HL-60 (cell line): ENCODE measurements at regions not wholly inside any gene's neighbourhood (a gene's known extent, or its start where the extent isn't known, plus 50 kb on each side); places are given as distances from the start of the nearest gene placed in this dataset.

Experiments
- DNase-seq, 2 experiments: peaks; one replicate each; pipeline ENCODE4 v3.0.0-alpha.2; 2010 to 2020; ENCODE audit warnings: low read depth in 1 of 2, low spot score in 1 of 2
- H3K27ac ChIP-seq: fragments of 250-450 bp; sonication (Bioruptor Pico); replicated peaks from 2 replicates; pipeline ENCODE4 v1.5.1; 2020; ENCODE audit warnings: mild to moderate bottlenecking, moderate library complexity
- H3K27me3 ChIP-seq: fragments of 250-450 bp; sonication (Bioruptor Pico); 2 replicates; pipeline ENCODE4 v1.5.1; 2021; ENCODE audit warnings: mild to moderate bottlenecking, moderate library complexity; ENCODE audit not compliant: insufficient read depth, poor library complexity, severe bottlenecking
- H3K4me3 ChIP-seq: replicated peaks from 2 replicates; pipeline ENCODE4 v1.5.1; 2011; ENCODE audit warnings: mild to moderate bottlenecking, control low read depth, low read length; ENCODE audit not compliant: insufficient read depth
- CTCF ChIP-seq: IDR thresholded peaks from one replicate; pipeline ENCODE4 v1.5.1; 2011; ENCODE audit warnings: low read length, control low read depth, inconsistent platforms; ENCODE audit not compliant: insufficient read depth
- GABPA ChIP-seq: IDR thresholded peaks from 2 replicates; pipeline ENCODE4 v1.6.1; 2012; ENCODE audit warnings: low read depth
- POLR2AphosphoS5 ChIP-seq: IDR thresholded peaks from 2 replicates; pipeline ENCODE4 v1.6.1; 2012; ENCODE audit warnings: low read depth
- SPI1 ChIP-seq: IDR thresholded peaks from 2 replicates; pipeline ENCODE4 v1.6.1; 2012; ENCODE audit warnings: low read depth, mild to moderate bottlenecking, borderline replicate concordance
- TF ChIP-seq, protein P1 (sequence below): IDR thresholded peaks from 2 replicates; pipeline ENCODE4 v1.6.1; 2012; ENCODE audit warnings: low read depth; ENCODE audit not compliant: insufficient replicate concordance

DNA sequence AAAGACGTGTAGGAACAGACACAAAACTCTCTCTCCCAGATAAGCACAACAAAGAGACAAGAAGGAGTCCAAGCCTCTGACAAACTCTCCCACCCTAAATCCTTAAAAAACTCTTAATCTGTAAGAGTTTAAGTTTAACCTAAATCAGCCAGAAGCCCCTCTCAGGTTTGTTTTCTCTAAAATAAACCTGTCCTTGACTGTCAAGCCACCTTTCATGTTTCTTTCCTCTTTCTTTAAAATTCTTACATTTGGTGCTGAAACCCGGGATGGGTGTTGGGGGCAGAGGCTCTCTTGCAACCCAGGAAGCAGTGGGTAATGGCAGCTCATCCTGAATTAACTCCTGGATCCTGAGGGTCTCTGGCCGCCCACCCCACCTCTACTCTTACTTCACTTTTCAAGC is 107.8 kb upstream of the TENT5D start:
- no peaks in the 10 kb centered on the region for H3K27me3 ChIP-seq

GRCh38 chrX:80316526-80316925 is 103.7 kb upstream of the TENT5D start:
- Histone ChIP-seq H3K27me3 (no peaks in the 10 kb centered on the region), H3K4me3 (no peak overlapping the region), H3K27ac (no peak overlapping the region)
- DNase-seq = no peak
- TF ChIP-seq, protein P1, sequence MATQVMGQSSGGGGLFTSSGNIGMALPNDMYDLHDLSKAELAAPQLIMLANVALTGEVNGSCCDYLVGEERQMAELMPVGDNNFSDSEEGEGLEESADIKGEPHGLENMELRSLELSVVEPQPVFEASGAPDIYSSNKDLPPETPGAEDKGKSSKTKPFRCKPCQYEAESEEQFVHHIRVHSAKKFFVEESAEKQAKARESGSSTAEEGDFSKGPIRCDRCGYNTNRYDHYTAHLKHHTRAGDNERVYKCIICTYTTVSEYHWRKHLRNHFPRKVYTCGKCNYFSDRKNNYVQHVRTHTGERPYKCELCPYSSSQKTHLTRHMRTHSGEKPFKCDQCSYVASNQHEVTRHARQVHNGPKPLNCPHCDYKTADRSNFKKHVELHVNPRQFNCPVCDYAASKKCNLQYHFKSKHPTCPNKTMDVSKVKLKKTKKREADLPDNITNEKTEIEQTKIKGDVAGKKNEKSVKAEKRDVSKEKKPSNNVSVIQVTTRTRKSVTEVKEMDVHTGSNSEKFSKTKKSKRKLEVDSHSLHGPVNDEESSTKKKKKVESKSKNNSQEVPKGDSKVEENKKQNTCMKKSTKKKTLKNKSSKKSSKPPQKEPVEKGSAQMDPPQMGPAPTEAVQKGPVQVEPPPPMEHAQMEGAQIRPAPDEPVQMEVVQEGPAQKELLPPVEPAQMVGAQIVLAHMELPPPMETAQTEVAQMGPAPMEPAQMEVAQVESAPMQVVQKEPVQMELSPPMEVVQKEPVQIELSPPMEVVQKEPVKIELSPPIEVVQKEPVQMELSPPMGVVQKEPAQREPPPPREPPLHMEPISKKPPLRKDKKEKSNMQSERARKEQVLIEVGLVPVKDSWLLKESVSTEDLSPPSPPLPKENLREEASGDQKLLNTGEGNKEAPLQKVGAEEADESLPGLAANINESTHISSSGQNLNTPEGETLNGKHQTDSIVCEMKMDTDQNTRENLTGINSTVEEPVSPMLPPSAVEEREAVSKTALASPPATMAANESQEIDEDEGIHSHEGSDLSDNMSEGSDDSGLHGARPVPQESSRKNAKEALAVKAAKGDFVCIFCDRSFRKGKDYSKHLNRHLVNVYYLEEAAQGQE = no peak
- TF ChIP-seq POLR2AphosphoS5 = no peak
- no peak for TF ChIP-seq CTCF
- no peak for TF ChIP-seq GABPA
- TF ChIP-seq SPI1 = no peak

More for the DNA sequence above, 107.8 kb upstream of the TENT5D start:
- Histone ChIP-seq H3K27ac (no peak overlapping the region), H3K4me3 (no peak overlapping the region)
- DNase-seq = no peak
- TF ChIP-seq SPI1 (no peak), GABPA (no peak), CTCF (no peak), POLR2AphosphoS5 (no peak)
- TF ChIP-seq, protein P1 = no peak

GRCh38 chrX:80317646-80318045 is 102.6 kb upstream of the TENT5D start:
- TF ChIP-seq POLR2AphosphoS5 (no peak), GABPA (no peak), SPI1 (no peak)
- no peak for DNase-seq
- no peak overlapping the region for H3K27ac ChIP-seq
- H3K4me3 ChIP-seq = no peak overlapping the region
- no peaks in the 10 kb centered on the region for H3K27me3 ChIP-seq

DNA sequence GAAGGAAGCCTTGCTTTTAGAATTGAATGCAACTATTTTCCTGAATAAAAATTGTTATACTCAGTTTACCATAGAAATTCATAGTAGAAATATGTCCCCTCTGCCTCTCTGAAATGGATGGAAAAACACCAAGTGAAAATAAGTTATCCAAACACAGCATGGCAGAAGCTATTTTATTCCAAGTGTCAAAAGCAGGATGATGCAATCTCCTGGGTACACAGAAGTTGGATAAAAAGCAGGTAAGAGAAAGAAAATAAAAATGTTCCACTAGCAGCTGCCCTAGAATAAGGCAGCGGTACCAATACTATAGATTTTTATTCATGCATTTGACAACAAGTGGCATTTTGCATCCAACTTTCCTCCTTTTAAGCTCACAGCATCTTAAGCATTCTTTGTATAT is 89.0 kb upstream of the TENT5D start:
- TF ChIP-seq, protein P1 = no peak
- TF ChIP-seq SPI1 (no peak), GABPA (no peak), POLR2AphosphoS5 (no peak), CTCF (no peak)

More for the DNA sequence above, 89.0 kb upstream of the TENT5D start:
- H3K27me3 ChIP-seq = no peaks in the 10 kb centered on the region
- H3K4me3 ChIP-seq = no peak overlapping the region
- DNase-seq = no peak
- no peak overlapping the region for H3K27ac ChIP-seq
